ENCODE measurements at regions not wholly inside any gene's neighbourhood (a gene's known extent, or its start where the extent isn't known, plus 50 kb on each side); places are given as distances from the start of the nearest gene placed in this dataset.
A peak's percentile ranks its signal among the peaks of the same experiment; 100 is the strongest.

GRCh38 chr6:26216359-26216885 is 129.2 kb downstream of the HFE start:
- DNase-seq, result peak; percentile 62 to 68

- peak; percentile 62 to 69 for DNase-seq
Observed at GRCh38 chr6:26216886-26217713, 129.9 kb downstream of the HFE start.

GRCh38 chr6:26217714-26218075 is 130.5 kb downstream of the HFE start:
- DNase-seq, result no peak

- DNase-seq, result no peak
Observed at GRCh38 chr6:26218824-26219223, 131.6 kb downstream of the HFE start.

GRCh38 chr6:26220145-26220970 is 133.1 kb downstream of the HFE start:
- no peak for DNase-seq

- DNase-seq, result no peak
Observed at GRCh38 chr6:26221186-26221585, 134.0 kb downstream of the HFE start.

- no peak for DNase-seq
Observed at GRCh38 chr6:26222571-26222970, 135.3 kb downstream of the HFE start.

GRCh38 chr6:26223228-26223627 is 136.0 kb downstream of the HFE start:
- DNase-seq, result no peak

- peak; percentile 47 to 59 for DNase-seq
Observed at GRCh38 chr6:26223650-26224546, 136.7 kb downstream of the HFE start.

GRCh38 chr6:26224547-26224912 is 137.3 kb downstream of the HFE start:
- no peak for DNase-seq

GRCh38 chr6:26224940-26225847 is 138.0 kb downstream of the HFE start:
- no peak for DNase-seq

- DNase-seq, result no peak
Observed at GRCh38 chr6:26225848-26226578, 138.8 kb downstream of the HFE start.

GRCh38 chr6:26226579-26226967 is 138.4 kb upstream of the BTN3A2 start:
- no peak for DNase-seq

- DNase-seq, result no peak
Observed at GRCh38 chr6:26230351-26230750, 134.6 kb upstream of the BTN3A2 start.

GRCh38 chr6:26231006-26231587 is 133.9 kb upstream of the BTN3A2 start:
- DNase-seq, result no peak

GRCh38 chr6:26232306-26232939 is 132.6 kb upstream of the BTN3A2 start:
- no peak for DNase-seq

GRCh38 chr6:26232940-26233648 is 131.9 kb upstream of the BTN3A2 start:
- DNase-seq, result no peak

- peak; percentile 38 to 50 for DNase-seq
Observed at GRCh38 chr6:26233649-26234420, 131.2 kb upstream of the BTN3A2 start.

All from activated CD4-positive, alpha-beta T cell treated with anti-CD3 and anti-CD28 coated beads, Interleukin-2, amount 50 U/mL, for 4 hours (primary cell).